ENCODE measurements at regions not wholly inside any gene's neighbourhood (a gene's known extent, or its start where the extent isn't known, plus 50 kb on each side); places are given as distances from the start of the nearest gene placed in this dataset.

DNA sequence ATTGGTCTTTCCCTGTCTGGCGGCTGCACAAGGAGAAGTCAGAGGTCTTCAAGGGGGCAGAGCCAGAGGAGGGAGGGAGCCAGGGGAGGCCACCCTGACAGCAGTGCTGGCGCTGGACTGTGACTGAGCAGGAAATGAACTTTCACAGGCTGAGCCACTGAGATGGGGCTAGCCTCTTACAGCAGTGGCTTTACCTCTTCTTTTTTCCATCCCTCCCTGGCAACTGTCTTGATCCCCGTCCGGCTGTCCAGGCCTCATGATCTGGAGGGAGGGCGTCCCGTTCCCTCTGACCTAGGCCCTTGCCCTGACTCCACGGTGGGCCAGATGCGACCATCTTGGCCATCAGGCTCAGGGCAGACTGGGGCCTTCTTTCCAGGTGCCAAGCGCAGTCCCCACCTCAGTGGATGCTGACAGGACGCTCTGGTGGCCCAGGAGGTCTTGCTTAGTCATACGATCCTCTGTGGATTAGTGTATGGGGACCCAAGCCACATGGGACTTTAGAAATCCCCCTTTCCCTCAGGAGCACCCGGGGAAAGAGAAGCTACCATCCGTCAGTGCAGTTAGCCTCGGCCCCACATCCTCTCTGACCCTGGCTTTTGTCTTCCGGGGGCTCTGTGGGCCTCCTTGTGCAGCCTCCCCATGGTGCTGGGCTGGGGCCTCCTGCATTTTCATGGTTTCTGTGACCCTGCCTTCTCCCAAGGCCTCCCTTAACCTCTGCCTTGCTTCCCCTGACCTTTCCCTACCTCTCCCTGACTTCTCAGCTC is 57.4 kb upstream of the CCDC167 start:
- TF ChIP-seq CTCF (conservative IDR thresholded peaks at IDR 0.05; ENCODE audit: control insufficient read depth, insufficient read depth, low read depth, low read length), result no peak
- H3K4me3 ChIP-seq (ENCODE audit: control insufficient read depth, low read depth, low read length), result no peak overlapping the region
- DNase-seq (ENCODE audit: low read depth), result no peak

- no peak overlapping the region for H3K4me3 ChIP-seq (ENCODE audit: control insufficient read depth, low read depth, low read length)
- TF ChIP-seq CTCF (conservative IDR thresholded peaks at IDR 0.05; ENCODE audit: control insufficient read depth, insufficient read depth, low read depth, low read length), result no peak
- no peak for DNase-seq (ENCODE audit: low read depth)
These were observed 55.5 kb upstream of the CCDC167 start for GRCh38 chr6:37555040-37555781.

- DNase-seq (ENCODE audit: low read depth), result peak; percentile 20
- no peak for TF ChIP-seq CTCF (conservative IDR thresholded peaks at IDR 0.05; ENCODE audit: control insufficient read depth, insufficient read depth, low read depth, low read length)
- no peak overlapping the region for H3K4me3 ChIP-seq (ENCODE audit: control insufficient read depth, low read depth, low read length)
These were observed 54.8 kb upstream of the CCDC167 start for GRCh38 chr6:37554480-37554819.

GRCh38 chr6:37552267-37552666 is 52.6 kb upstream of the CCDC167 start:
- DNase-seq (ENCODE audit: low read depth), result no peak
- H3K4me3 ChIP-seq (ENCODE audit: control insufficient read depth, low read depth, low read length), result no peak overlapping the region
- TF ChIP-seq CTCF (conservative IDR thresholded peaks at IDR 0.05; ENCODE audit: control insufficient read depth, insufficient read depth, low read depth, low read length), result no peak

DNA sequence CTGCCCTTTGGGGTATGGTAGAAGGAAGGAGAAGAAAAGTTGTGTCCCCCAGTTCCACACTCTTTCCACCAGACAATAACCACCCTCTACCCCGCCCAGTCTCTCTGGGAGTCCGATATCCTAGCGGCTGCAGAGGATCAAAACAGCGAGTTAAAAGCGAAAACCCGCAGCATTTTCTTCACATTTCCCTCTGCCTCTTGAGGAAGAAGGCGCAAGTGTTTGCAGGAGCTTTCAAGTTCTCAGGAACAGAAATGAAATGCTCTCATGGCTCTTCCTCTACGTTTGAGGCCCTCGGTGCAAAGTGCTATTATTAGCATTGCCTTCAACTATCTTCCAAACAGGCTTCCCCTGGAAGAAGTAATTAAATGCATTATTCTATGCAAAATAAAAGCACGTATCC is 52.2 kb upstream of the CCDC167 start:
- no peak overlapping the region for H3K4me3 ChIP-seq (ENCODE audit: control insufficient read depth, low read depth, low read length)
- TF ChIP-seq CTCF (conservative IDR thresholded peaks at IDR 0.05; ENCODE audit: control insufficient read depth, insufficient read depth, low read depth, low read length), result no peak
- no peak for DNase-seq (ENCODE audit: low read depth)

GRCh38 chr6:37551446-37551845 is 51.8 kb upstream of the CCDC167 start:
- no peak for DNase-seq (ENCODE audit: low read depth)
- TF ChIP-seq CTCF (conservative IDR thresholded peaks at IDR 0.05; ENCODE audit: control insufficient read depth, insufficient read depth, low read depth, low read length), result no peak
- H3K4me3 ChIP-seq (ENCODE audit: control insufficient read depth, low read depth, low read length), result no peak overlapping the region

All from fibroblast of mammary gland (primary cell).